ENCODE measurements at regions not wholly inside any gene's neighbourhood (a gene's known extent, or its start where the extent isn't known, plus 50 kb on each side); places are given as distances from the start of the nearest gene placed in this dataset.
"Not testable (repeated sequence)": the region's sequence is repeated elsewhere in the genome, so short reads cannot be mapped to it uniquely, and the experiment has no call there.

DNA sequence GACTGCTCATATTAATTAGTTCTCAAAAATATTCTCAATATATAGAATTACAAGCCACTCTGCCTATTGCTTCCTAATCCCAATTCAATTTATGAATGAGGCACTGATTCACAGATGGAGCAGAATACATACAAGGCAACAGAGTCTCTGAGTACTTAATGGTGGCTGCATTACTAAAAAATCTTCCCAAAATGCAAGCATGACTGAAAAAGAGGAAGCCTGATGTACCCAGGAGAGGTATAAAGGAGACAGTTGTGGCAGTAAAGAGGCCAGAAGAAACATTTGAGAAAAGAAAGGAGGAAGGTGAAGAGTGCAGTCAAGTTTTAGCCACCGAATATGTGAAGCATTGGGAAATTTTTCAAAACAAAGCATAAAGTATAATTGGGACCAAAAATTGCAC, 163.2 kb upstream of the INTU start:
- no peak for DNase-seq

DNA sequence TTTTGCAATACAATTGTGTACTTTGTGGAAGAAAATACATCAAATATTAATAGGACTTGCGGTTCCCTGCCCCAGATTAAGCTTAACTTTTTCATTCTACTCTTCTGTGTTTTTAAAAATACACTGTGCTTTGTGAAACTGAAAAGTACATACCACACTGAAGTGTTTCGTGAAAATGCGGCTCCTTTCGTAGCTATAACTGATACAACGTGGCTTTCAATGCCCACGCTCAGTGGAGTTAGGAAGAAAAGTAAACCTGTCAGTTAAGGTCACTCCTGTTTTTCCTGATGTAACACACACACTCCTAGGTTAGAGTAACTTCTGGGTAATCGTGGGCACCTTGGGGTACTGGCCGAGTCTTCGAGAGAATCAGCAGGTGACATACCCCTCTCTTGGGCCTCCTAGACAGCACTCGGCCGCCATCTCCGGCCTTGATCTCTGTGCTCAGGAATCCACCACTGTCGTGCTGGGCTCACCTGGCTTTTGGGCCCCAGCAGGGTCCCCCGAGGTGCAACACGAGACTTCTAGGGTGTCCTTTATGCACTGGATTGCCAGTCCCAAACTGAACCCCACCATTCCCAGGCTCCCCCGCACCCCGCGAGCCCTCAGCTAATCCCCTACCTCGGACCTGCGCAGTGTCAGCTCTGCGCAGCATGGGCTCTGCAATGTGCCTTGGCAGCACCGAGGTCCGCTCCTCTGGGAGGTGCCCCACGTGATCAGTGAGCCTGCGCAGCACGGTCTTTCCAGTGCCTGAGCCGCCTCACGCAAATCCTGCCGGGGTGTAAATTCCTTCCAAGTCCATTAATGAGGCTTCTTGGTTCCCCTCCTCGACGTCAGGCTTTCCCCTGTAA, 162.6 kb upstream of the INTU start:
- no peak for DNase-seq

DNA sequence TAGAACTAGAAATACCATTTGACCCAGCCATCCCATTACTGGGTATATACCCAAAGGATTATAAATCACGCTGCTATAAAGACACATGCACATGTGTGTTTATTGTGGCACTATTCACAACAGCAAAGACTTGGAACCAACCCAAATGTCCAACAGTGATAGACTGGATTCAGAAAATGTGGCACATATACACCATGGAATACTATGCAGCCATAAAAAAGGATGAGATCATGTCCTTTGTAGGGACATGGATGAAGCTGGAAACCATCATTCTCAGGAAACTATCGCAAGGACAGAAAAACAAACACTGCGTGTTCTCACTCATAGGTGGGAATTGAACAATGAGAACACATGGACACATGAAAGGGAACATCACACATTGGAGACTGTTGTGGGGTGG, 154.5 kb upstream of the INTU start:
- not testable (repeated sequence) for DNase-seq

DNA sequence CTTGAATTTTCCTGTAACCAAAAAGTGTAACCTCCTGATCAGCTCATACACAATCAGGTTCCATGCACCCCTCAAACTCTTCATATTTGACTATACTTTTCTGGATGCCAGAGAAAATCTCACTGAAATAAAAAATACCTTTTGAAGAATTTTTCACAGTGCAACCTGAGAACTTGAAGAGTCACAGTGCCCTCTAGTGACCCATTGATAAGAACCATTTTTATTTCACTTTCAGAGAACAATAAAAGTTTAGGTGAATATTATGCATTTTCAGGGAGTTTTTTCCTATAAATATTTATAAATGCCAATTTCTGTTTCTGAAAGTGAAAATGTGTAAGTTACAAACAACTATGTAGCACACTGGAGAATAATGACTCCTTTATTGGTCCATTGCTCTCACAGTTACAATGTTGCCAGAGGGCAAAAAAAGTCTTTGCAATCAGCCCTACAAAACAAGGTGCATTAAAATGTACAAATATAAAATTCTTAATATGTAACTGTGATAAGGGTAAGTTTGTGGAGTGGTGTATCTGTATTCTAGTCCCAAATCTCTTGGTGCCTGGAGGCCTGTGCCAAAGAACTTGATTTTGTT, 153.6 kb upstream of the INTU start:
- peak in 1 of 2 experiments; percentile 1 for DNase-seq

DNA sequence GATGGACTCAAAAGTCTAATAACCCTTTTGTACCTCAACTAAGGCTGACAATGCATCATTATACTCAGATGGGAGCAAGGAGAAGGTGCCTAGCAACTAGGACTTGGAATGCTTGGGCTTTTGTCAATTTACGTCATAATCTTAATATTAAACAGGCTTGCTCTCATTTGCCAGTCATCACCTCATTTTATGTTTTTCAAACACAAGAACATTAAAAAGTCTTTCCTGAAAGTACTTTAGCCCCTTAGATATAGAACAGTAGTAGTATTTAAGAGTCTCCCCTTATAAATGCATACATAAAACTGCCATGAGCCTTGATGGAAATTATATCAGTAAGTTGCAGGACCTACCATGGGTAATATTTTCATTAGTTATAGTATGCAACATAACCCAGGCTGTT, 150.7 kb upstream of the INTU start:
- DNase-seq: no peak

DNA sequence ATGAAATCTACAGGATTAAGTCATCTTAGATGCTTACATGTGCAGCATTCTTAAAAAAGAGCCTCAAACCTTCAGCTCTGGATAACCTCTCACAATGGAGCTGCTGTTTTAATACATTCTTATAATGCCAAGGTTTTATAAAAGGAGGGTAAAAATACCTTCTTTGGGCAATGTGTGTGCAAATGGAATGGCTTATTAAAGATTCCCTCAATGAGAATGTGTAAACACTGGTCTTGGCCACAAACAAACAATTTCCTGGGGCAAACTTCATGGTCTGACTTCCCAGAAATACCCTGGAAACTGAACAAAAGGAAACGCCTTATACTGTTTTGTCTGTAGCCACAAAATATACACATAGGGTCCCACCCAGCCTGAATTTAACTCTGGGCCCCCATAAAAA, 148.6 kb upstream of the INTU start:
- no peak for DNase-seq

DNA sequence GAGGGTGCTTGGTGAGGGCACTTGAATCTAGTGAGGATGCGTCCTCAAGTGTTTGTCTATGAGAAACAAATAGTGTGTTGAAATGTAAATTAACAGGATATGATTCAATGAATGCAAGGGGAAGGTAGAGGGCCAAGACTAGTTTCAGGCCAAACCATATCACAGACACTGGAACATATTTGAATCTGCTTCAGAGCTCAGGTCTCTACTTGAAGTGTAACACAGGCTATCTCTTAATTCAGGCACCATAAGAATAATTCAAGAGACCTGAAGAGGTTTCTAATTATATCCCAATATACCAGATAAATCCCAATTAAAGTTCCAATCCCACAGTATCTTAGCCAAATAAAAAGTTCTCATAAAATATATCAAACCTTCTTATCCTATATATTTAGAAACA, 146.5 kb upstream of the INTU start:
- no peak for DNase-seq

DNA sequence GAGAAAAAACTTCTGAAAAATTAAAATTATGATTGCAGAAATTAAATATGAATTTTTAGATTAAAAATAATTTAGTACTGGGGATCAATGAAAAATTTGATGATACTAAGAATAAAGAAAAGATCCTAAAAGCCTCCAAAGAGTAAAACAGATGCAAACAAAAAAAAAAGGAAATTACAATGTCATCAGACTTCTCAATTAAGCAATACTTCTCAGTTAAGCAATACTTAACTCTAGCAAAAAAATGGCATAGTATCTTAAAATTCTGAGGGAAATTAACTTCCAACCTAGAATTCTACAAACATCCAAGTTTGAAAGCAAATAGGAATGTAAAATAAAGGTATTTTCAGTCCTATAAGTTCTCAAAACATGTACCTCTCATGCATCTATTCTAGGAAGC, 141.2 kb upstream of the INTU start:
- peak; percentile 48 to 58 for DNase-seq

DNA sequence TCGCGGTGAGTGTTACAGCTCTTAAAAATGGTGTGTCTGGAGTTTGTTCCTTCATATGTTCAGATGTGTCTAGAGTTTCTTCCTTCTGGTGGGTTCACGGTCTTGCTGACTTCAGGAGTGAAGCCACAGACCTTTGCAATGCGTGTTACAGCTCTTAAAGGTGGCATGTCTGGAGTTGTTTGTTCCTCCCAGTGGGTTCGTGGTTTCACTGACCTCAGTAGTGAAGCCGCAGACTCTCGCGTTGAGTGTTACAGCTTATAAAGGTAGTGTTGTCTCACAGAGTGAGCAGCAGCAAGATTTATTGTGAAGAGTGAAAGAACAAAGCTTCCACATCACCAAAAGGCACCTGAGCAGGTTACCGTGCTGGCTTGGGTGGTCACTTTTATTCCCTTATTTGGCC, 135.9 kb upstream of the INTU start:
- not testable (repeated sequence) for DNase-seq

DNA sequence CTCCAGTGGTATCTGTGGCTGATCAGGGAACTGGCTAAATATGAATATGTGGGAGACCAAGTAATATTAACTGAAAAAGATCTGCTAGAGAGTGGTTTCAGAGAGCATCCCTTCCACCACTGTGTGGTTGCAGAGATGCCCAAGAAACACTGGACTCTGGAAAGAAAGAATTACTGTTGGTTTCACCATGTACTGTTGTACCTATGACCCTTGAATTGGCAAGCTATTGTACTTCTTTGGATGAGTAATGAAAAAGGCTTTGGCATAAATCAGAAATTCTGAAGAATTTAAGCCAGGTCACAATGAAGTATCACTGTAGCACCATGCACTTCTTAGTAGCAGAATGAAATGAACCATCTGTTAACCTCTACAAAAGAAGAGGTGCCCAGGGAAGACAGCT, 134.4 kb upstream of the INTU start:
- no peak for DNase-seq

DNA sequence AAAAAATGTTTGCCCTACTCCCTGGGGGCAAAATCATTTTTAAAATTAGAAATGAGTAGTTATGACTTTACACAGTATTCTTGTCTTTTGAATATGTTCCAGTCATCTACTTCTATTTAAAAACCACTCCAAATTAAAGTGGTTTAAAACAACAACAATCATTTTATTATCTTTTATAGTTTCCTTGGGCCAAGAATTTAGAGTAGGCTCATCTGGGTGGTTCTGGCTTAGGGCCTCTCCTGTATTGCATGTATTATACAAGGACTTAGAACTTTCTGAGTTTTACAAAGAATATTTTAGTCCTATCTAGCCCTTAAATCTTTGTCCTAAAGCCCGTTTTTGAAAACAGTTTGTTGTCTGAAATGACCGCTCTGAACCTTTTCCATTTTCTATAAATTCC, 132.5 kb upstream of the INTU start:
- no peak for DNase-seq

DNA sequence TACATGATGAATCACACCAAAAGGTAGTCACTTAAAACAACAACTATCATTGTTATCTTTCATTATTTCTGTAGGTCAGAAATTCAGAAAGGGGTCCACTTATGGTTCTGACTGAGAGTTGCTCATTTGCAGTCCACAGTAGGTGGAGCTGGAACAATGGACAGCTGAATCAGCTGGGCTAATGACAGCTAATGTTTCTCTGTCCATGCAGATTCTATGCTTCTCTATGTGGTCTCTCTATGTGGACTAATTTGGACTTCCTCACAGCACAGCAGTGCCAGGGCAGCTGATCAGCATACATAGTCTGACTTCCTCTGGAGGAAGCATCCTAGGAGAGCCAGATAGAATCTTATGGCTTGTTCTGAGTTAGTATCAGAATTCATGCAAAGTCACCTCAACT, 131.7 kb upstream of the INTU start:
- no peak for DNase-seq

DNA sequence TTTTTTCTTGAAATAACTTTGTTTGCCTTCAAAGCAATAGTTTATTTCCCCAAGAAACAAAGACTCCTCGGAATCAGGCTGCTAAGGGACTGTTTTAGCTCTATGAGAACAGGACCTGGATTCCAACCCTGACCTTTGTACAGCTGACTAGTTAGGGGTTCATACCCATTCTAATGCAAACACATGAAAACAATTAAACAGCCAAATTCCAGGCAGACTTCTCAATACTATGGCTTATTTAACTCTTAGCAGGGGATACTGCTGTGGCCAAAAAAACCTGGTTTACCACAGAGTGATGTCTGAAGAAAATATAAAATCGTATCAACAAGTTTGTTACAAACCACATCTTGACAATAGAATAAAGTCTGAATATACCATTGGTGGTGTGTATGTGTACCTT, 129.6 kb upstream of the INTU start:
- DNase-seq: no peak

DNA sequence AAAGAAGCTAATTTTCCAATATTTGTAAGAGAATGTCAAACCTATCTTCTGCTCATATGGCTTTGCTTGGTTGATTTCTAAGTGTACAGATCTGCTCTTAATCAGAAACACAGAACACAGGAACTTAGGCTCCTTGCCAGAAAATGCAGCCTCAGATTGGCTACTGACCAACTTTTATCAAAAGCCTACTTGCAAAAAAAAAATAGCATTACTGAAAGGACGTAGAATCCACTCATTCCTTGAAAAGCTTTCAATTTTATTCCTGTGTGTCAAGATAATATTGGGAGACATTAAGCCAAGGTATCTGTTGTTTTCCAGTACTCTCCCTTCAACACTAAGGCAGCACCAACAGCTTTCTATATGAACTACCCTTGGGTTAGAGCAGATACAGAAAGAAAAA, 127.6 kb upstream of the INTU start:
- no peak for DNase-seq

DNA sequence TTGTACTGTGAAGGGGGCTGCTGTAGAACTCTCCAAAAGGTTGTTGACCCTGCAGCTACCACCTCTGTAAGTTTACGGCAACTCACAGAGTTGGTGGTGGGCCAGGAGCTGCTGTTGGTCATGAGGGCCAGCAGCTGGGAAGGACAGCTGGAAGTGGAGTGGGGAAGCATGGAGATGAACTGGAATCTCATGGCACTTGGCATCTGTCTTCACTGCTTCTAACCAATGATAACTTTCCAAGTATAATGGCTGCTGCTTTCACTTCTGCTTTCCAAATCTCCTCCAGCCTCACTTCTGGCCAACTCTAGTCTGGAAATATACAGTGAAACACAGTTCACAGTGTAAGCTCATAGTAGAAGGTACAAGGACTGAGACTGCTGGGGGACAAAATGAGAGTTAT, 126.5 kb upstream of the INTU start:
- DNase-seq: no peak

DNA sequence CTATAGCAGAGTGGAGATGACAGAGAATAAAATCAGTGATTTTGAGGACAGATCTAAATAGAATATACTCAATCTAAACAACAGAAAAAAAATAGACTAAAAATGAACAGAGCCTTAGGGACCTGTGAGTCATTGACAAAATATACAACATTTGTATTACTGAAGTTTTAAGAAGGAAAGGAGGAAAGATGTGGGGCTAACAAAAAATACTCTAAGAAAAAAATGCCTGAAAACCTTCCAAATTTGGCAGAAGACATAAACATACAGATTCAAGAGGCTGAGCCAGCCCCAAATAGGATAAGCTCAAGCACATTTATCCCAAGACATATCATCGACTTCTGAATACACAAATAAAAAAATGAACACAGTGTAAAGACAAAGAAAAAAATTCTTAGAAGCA, 123.6 kb upstream of the INTU start:
- no peak for DNase-seq

DNA sequence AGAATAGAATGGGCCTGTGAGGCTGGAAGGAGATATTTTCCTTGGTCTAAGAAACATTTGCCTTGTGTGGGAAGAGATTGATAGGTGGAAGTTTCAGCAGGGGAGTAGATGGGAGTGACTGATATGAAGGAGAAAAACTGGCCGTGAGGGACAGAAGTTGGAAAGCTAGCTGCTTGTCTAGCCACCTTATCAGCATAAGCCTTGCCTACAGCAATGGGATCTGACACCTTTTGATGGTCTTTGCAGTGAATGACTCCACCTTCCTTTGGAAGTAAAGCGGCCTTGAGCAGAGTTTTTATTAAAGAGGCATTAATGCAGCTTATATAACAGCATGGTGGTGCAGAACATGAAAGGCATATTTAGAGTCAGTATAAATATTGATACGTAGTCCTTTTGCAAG, 120.1 kb upstream of the INTU start:
- not testable (repeated sequence) for DNase-seq

DNA sequence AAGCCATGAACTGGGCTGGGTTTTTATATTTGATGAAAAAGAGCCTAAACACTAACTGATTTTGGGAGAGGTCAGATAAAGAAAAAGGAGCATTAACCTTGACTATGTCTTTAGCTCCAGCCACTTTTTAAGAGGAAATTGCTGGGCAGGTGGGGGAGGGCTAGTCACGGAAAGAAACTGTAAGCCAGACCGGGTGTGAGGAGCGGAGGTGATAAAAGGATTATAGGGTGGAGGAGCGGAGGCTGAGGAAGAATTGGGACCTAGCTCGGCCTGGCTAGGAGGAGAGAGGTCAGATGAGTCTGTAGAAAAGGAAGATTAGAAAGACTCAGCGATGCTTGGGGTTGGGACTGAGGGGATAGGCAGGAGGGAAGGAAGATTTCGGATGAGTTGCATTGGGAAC, 117.5 kb upstream of the INTU start:
- not testable (repeated sequence) for DNase-seq

DNA sequence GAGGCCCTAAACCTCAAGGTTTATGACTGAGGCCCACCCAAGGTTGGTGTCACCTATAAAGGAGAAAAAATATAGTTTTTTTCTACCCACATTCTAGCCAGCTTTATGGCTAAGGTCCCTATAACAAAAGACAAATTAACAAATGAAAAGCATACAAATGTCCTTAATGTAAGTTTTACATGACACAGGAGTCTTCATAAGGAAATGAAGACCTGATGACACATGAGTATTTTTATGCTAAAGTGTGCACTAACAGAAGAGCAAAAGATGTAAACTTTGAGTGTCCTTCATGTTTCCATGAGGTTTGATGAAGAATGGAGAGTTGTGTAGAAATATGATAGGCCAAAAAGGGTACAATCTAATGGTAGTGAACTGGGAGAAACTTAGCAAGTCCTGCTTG, 114.7 kb upstream of the INTU start:
- no peak for DNase-seq

DNA sequence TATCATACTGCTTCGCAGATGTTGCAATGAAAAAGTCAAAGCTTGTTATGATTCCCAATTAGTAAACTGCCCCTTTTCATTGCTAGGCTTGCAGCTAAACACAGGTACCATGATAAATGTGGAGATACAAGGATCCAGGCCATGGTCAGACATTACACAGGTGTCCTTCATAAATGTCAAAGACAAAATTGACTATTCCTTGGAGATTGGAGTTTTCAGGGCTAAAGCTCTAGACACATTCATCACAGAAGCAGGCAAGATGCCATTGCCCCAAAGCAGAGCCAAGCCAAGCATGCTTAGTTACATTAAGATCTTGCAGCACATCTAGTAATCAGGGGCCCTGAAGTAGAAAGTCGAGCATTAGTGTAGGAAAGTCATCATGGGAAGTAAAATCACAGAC, 111.3 kb upstream of the INTU start:
- no peak for DNase-seq

DNA sequence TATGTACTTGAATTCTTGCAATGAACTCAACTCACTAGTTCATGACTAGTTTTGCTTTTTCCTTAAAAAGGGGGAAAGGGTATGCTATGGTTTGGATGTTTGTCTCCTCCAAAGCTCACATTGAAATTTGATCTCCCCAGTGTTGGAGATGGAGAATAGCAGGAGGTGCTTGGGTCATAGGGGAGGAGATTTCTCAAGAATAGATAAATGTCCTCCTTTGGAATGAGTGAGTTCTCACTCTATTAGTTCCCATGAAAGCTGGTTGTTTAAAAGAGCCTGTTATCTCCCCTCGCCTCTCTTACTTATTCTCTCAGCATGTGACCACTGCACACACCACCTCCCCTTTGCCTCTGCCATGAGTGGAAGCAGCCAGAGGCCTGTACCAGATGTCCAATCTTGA, 109.4 kb upstream of the INTU start:
- no peak for DNase-seq

DNA sequence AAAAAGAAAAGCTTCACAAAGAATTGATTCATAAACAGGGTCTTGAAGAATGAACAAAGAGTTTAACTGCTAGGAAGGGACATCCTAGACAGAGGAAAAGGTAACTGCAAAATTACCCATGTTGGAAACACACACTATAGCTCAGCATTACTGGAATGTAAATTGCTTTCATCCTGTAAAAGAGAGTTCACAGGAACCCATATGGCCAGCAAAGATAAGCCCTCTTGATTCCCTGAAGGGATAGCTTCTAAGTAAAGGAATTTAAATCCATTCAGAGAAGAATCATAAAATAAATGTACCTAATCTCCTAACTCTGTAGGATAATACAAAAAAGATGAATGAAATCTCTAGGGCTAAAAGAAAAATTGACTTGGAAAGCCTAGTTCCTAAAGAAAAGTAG, 107.1 kb upstream of the INTU start:
- DNase-seq: no peak

DNA sequence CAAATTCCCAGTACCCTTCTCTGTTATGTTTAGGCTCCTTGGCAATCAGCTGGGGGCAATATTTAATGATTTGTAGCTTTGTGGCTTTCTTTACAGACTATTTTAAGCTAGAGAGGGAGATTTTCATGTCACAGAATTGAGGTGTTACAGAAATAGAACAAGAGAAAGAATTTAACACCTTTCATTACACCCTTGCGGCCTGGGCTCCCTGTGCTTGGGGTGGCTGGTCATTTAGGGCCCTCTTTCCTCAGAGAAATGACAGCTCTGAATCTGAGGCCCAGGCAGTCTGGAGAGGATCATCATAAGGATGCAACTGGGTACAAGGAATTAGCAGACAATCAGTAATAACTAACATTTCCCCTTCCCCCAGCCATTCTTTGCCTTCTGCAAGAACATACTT, 104.5 kb upstream of the INTU start:
- no peak for DNase-seq

DNA sequence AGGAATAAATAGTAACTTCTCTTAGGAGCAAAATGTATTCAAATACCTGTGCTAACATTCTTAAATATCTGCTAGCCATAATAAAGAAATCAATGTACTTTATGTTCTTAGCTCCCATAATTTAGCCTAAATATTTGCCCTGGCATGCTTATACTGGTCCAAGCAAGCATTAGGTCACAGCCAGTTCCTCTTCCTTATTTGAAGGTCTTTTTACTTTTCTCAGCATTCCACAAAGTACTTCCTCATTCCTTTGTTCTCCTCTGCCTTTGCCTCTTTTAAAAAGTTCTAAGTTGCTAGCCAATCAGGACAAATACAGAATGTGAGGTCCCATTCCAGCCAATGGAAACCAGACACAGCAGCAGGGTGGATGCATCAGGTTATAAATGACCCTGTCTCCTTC, 102.9 kb upstream of the INTU start:
- DNase-seq: not testable (repeated sequence)

Measured in AML-193 (cell line).